Endodermal cell (in vitro differentiated cells): ENCODE measurements at regions not wholly inside any gene's neighbourhood (a gene's known extent, or its start where the extent isn't known, plus 50 kb on each side); places are given as distances from the start of the nearest gene placed in this dataset.
"Not testable (repeated sequence)": the region's sequence is repeated elsewhere in the genome, so short reads cannot be mapped to it uniquely, and the experiment has no call there.

ENCODE experiments used
- DNase-seq: peaks from one replicate; pipeline ENCODE4 v3.0.0-alpha.2; 2017
- H3K27ac ChIP-seq: 2 replicates; pipeline ENCODE4 v1.5.1; 2013; ENCODE audit warnings: mild to moderate bottlenecking, low read depth, low read length, moderate library complexity
- H3K27me3 ChIP-seq: 2 replicates; pipeline ENCODE4 v1.6.1; 2013; ENCODE audit warnings: mild to moderate bottlenecking, low read length, moderate library complexity; ENCODE audit not compliant: insufficient read depth, control insufficient read depth, poor library complexity, severe bottlenecking
- H3K36me3 ChIP-seq: 2 replicates; pipeline ENCODE4 v1.7.0; 2013; ENCODE audit warnings: mild to moderate bottlenecking, low read length, moderate library complexity; ENCODE audit not compliant: control insufficient read depth, insufficient read depth
- H3K4me1 ChIP-seq: one replicate; pipeline ENCODE4 v1.7.0; 2013; ENCODE audit warnings: low read length; ENCODE audit not compliant: control insufficient read depth, insufficient read depth
- H3K4me3 ChIP-seq: 2 replicates; pipeline ENCODE4 v1.5.1; 2013; ENCODE audit warnings: mild to moderate bottlenecking, low read length, moderate library complexity
- H3K9ac ChIP-seq: 2 replicates; pipeline ENCODE4 v1.6.1; 2013; ENCODE audit warnings: mild to moderate bottlenecking, low read length, moderate library complexity; ENCODE audit not compliant: poor library complexity, severe bottlenecking; ENCODE audit errors: extremely low read depth
- H3K9me3 ChIP-seq: 2 replicates; pipeline ENCODE4 v1.6.1; 2013; ENCODE audit warnings: mild to moderate bottlenecking, low read length, moderate library complexity; ENCODE audit not compliant: control insufficient read depth
- H3K27ac Mint-ChIP-seq: 2 replicates; pipeline ENCODE4 v1.8.0; 2020; ENCODE audit warnings: mixed read lengths
- H3K27me3 Mint-ChIP-seq: 2 replicates; pipeline ENCODE4 v1.8.0; 2021; ENCODE audit warnings: mild to moderate bottlenecking, mixed read lengths; ENCODE audit not compliant: insufficient read depth
- H3K36me3 Mint-ChIP-seq: 2 replicates; pipeline ENCODE4 v1.8.0; 2020; ENCODE audit warnings: low read depth, mixed read lengths
- H3K4me1 Mint-ChIP-seq: 2 replicates; pipeline ENCODE4 v1.8.0; 2020; ENCODE audit warnings: mixed read lengths
- H3K4me3 Mint-ChIP-seq: 2 replicates; pipeline ENCODE4 v1.8.0; 2020; ENCODE audit warnings: mild to moderate bottlenecking, moderate library complexity, mixed read lengths
- H3K9me3 Mint-ChIP-seq: 2 replicates; pipeline ENCODE4 v1.8.0; 2020; ENCODE audit warnings: mild to moderate bottlenecking, mixed read lengths
- WGBS, 2 experiments: methylation state at CpG; one replicate each; pipeline versions ENCODE4 v1.1.5 to v1.1.7; 2013; ENCODE audit warnings: missing lambda C conversion rate in 2 of 2, mixed read lengths in 1 of 2; ENCODE audit not compliant: insufficient coverage in 1 of 2, insufficient read length in 1 of 2; 5-methylcytosine and 5-hydroxymethylcytosine counted together

DNA sequence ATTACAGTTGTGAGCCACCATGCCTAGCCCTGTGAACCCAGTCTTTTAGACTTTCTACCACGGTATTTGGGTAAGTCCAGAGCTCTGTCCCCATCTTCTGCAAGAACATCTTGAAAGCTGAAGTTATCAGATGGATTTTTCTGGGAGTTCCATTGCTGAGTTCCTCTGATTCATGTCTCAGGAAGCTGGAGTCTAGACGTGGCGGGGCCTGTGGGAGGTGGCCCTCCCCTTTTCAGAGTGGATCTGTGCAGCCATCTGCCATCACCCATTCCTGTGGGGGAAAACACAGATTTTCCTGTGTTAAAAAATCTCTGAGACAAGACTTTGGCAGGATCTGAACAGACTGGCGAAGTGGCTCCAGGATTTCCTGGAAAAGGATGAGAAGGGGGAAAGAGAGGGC is 234.3 kb downstream of the NPIPA7 start:
- DNase-seq, H3K9me3 ChIP-seq, H3K36me3 ChIP-seq, H3K36me3 Mint-ChIP-seq, H3K9me3 Mint-ChIP-seq, H3K27me3 Mint-ChIP-seq, H3K4me1 Mint-ChIP-seq, H3K9ac ChIP-seq, H3K27me3 ChIP-seq, H3K4me1 ChIP-seq, H3K27ac Mint-ChIP-seq, H3K27ac ChIP-seq, H3K4me3 Mint-ChIP-seq, H3K4me3 ChIP-seq: not testable (repeated sequence)
- WGBS, 2 experiments = no CpG with 5 or more reads among the region's 4 CpGs

DNA sequence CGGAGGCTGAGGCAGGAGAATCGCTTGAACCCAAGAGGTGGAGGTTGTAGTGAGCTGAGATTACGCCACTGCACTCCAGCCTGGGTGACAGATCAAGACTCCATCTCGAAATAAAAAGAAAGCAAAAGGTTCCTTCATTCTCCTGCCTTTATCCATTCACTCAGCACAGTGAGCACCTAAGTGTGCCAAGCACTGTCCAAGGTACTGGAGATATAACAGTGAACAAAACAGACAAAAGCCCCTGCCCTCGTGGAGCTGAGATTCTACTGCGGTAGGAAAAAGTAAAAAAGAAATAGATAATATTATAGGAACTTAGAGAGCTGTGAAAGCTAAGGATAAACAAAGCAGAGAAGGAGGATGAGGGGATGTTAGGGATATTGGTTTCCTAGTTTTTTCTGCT is 235.5 kb downstream of the NPIPA7 start:
- 85% methylated on average over 4 of the region's 6 CpGs; no CpG with 5 or more reads in 1 of the 2 experiments for whole genome bisulfite sequencing, 2 experiments
- H3K36me3 ChIP-seq, H3K9ac ChIP-seq, H3K9me3 ChIP-seq, H3K27ac ChIP-seq, H3K27me3 ChIP-seq, H3K4me1 Mint-ChIP-seq, H3K27ac Mint-ChIP-seq, H3K36me3 Mint-ChIP-seq, H3K4me3 Mint-ChIP-seq, H3K4me1 ChIP-seq, DNase-seq, H3K4me3 ChIP-seq, H3K27me3 Mint-ChIP-seq: not testable (repeated sequence)
- peaks cover 12% of the 10 kb centered on the region for H3K9me3 Mint-ChIP-seq

DNA sequence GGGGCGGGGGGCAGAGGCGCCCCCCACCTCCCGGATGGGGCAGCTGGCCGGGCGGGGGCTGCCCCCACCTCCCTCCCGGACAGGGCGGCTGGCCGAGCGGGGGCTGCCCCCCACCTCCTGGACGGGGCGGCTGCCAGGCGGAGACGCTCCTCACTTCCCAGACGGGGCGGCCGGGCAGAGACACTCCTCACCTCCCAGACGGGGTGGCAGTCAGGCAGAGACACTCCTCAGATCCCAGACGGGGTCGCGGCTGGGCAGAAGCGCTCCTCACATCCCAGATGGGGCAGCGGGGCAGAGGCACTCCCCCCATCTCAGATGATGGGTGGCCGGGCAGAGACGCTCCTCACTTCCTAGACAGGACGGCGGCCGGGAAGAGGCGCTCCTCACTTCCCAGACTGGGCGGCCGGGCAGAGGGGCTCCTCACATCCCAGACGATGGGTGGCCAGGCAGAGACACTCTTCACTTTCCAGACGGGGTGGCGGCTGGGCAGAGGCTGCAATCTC is 240.1 kb downstream of the NPIPA7 start:
- peaks cover 14% of the 10 kb centered on the region for H3K9me3 Mint-ChIP-seq
- H3K9ac ChIP-seq, H3K9me3 ChIP-seq, H3K27me3 Mint-ChIP-seq, DNase-seq, H3K4me3 ChIP-seq, H3K4me1 ChIP-seq, H3K36me3 Mint-ChIP-seq, H3K4me3 Mint-ChIP-seq, H3K36me3 ChIP-seq, H3K27ac ChIP-seq, H3K27me3 ChIP-seq, H3K4me1 Mint-ChIP-seq, H3K27ac Mint-ChIP-seq: not testable (repeated sequence)
- 92 to 94% methylated on average over 3 to 24 of the region's 33 CpGs for WGBS, 2 experiments

DNA sequence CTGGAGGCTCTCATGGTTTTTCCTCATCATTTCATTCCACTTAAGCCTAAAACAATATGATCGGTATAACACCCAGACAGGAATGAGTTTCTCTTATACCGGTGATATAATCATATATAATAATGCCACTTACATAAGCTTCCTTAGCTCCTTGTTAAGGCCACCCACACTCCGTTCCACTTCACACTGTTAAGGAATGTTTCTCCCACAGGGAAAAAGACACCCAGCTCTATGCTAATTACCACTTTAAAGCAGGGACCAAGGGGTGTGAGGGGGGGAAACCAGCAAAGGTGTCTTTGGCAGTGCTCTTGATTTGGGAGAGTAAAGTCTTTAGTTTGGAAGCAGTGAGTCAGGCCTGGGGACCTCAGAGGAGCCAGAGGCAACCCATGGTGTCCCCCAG is 245.4 kb downstream of the NPIPA7 start:
- not testable (repeated sequence) for H3K27me3 Mint-ChIP-seq, H3K9ac ChIP-seq, H3K4me1 Mint-ChIP-seq, H3K9me3 ChIP-seq, H3K36me3 Mint-ChIP-seq, H3K4me3 ChIP-seq, H3K27ac Mint-ChIP-seq, H3K27me3 ChIP-seq, H3K4me1 ChIP-seq, H3K4me3 Mint-ChIP-seq, DNase-seq, H3K36me3 ChIP-seq, H3K9me3 Mint-ChIP-seq, H3K27ac ChIP-seq
- 67% methylated on average over 1 of the region's 3 CpGs; no CpG with 5 or more reads in 1 of the 2 experiments for WGBS, 2 experiments

DNA sequence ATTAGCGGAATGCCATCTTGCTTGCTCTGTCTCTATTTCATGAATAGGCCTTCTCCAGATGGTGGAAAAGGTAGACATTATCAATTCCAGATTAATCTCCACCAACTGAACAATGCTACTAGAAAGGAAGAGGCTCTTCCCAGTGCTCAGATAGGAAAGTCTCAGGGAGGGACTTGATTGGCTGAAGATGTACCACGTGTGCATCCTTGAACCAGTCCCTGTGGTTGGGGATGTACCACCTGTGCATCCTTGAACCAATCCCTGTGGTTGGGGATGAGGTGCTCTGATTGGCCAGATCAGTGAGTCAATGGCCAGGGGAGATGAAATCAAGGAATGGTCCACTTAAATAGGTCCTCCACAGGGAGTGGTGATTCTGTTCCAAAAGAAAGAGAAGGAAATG is 246.2 kb downstream of the NPIPA7 start:
- not testable (repeated sequence) for H3K27me3 Mint-ChIP-seq, H3K4me3 ChIP-seq, DNase-seq, H3K9ac ChIP-seq, H3K9me3 Mint-ChIP-seq, H3K27ac Mint-ChIP-seq, H3K27me3 ChIP-seq, H3K27ac ChIP-seq, H3K36me3 Mint-ChIP-seq, H3K9me3 ChIP-seq, H3K36me3 ChIP-seq, H3K4me3 Mint-ChIP-seq, H3K4me1 ChIP-seq, H3K4me1 Mint-ChIP-seq
- 86 to 96% methylated on average over 1 of the region's 2 CpGs for WGBS, 2 experiments

DNA sequence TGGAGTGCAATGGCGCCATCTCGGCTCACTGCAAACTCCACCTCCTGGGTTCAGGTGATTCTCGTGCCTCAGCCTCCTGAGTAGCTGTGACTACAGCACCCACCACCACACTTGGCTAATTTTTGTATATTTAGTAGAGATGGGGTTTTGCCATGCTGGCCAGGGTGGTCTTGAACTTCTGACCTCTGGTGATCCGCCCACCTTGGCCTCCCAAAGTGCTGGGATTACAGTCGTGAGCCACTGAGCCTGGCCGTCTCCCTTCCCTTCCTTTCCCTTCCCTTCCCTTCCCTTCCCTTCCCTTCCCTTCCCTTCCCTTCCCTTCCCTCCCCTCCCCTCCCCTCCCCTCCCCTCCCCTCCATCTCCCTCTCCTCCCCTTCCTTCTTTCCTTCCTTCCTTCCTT is 248.9 kb downstream of the NPIPA7 start:
- not testable (repeated sequence) for H3K9me3 Mint-ChIP-seq, H3K4me1 Mint-ChIP-seq, H3K4me3 ChIP-seq, H3K4me1 ChIP-seq, DNase-seq, H3K27ac ChIP-seq, H3K27me3 ChIP-seq, H3K9ac ChIP-seq, H3K36me3 ChIP-seq, H3K9me3 ChIP-seq, H3K27ac Mint-ChIP-seq, H3K4me3 Mint-ChIP-seq, H3K27me3 Mint-ChIP-seq, H3K36me3 Mint-ChIP-seq
- WGBS, 2 experiments = 88% methylated on average over 3 of the region's 6 CpGs; no CpG with 5 or more reads in 1 of the 2 experiments

DNA sequence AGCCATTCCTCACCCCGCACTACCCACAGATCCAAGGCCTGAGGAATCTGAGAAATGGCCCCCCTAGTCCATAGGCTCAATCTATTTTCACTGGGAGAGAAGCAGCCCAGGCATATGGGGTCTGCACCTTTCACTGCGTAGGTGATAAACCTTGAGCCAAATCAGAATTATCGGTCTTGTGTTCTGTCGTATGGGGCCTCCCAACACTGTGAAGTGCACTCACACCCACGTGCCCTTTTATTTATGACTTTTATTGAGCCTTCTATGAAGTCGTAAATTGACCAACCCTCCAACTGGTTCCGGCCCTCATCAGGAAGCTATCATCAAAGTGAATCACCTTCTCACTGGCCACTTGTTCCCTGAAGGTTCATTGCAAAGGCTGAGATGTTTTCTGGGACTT is 259.3 kb downstream of the NPIPA7 start:
- not testable (repeated sequence) for DNase-seq, H3K36me3 Mint-ChIP-seq, H3K27ac Mint-ChIP-seq, H3K9me3 ChIP-seq, H3K9me3 Mint-ChIP-seq, H3K36me3 ChIP-seq, H3K4me3 Mint-ChIP-seq, H3K27me3 ChIP-seq, H3K4me1 Mint-ChIP-seq, H3K4me1 ChIP-seq, H3K27ac ChIP-seq, H3K9ac ChIP-seq, H3K4me3 ChIP-seq
- H3K27me3 Mint-ChIP-seq = peaks cover 11% of the 10 kb centered on the region
- WGBS, 2 experiments = 91% methylated on average over 6 of the region's 7 CpGs; no CpG with 5 or more reads in 1 of the 2 experiments
